HG03039 (cell line): ENCODE measurements at regions not wholly inside any gene's neighbourhood (a gene's known extent, or its start where the extent isn't known, plus 50 kb on each side); places are given as distances from the start of the nearest gene placed in this dataset.
"Not testable (repeated sequence)": the region's sequence is repeated elsewhere in the genome, so short reads cannot be mapped to it uniquely, and the experiment has no call there.

Source experiments
- ATAC-seq: cut with Tn5 transposase; IDR thresholded peaks from one replicate; pipeline ENCODE4 v1.9.1; 2021; ENCODE audit warnings: mild to moderate bottlenecking, moderate library complexity; ENCODE audit not compliant: unreplicated experiment

DNA sequence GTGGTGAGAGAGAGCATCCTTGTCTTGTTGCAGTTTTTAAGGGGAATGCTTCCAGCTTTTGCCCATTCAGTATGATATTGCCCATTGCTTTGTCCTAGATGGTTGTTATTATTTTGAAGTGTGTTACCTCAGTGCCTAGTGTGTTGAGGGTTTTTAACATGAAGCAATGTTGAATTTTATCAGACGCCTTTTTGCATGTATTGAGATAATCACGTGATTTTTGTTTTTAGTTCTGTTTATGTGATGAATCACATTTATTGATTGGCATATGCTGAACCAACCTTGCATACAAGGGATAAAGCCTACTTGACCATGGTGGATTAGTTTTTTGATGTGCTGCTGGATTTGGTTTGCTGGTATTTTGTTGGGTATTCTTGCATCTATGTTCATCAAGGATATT is 302.3 kb upstream of the G2E3 start:
- ATAC-seq, result no peak

GRCh38 chr14:30257946-30258661 is 300.9 kb upstream of the G2E3 start:
- no peak for ATAC-seq

DNA sequence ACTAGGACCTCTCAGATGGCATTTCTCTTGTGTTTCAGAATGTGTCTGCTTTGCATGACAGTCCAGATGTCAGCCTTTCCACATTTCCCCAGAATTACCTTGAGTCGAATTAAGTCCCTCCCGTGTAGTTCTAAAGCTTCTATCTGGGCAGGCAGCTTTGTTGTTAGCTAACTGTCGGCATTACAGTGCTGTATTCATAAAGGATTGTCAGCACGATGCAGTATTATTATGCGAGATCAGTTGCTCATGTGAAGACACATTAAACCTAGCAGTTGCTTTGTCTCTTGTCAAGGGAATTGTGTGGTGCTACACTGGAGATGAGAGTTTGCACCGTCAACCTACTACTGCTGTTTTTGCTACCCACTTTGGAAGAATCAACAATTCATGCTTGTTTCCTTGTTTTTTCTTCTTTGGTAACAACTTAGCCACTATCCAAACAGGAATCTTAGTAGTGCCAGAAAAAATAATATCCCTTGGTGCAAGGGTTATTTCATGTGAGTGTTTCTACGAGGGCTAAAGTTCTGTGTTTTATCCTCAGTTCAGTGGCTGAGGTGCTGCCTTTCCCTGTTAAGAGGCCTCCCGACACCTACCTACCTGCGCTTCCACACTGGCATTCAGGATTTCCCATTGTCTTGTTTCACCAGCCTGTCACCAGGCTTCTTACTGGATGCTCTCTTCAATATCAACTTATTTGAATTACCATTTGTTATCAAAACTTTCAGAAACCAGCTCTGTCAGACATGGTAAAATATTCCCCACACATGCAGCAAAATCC is 297.9 kb upstream of the G2E3 start:
- no peak for ATAC-seq

DNA sequence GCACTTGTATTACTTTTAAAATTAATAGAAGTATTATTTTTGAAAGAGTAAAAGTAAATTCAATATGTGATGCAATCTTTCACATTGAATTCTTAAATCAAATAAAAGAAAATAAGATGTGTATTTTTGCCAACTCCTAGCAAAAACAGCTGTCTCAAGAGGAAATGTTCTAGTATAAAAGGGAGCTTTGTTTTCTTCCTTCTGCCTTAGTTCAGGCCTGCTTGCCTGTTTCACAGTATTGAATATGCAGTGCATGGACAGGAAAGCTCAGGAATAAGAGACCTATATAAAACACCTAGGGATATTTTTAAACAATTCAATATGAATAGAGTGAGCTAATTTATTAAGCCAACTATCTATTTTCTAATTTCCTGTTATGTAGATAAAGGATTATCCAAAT is 294.8 kb upstream of the G2E3 start:
- ATAC-seq, result no peak

DNA sequence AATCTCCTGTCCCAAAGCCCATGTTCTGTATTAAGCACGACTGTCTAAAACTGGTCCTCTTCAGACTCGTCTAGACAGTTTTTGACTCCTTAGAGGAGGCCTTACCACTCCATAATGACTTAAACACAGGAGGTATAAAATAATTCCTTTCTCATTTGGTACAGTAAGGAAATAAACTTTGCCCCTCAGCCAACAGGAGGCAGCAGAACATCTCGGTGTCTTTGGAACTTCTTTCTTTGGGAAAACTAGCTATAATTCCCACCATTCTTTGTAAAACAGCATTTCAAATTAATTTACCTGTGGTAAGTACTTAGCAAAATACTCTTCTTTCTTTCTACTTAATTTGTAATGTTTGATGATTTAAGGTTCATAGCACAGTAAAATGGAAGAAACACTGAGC is 292.7 kb upstream of the G2E3 start:
- no peak for ATAC-seq

DNA sequence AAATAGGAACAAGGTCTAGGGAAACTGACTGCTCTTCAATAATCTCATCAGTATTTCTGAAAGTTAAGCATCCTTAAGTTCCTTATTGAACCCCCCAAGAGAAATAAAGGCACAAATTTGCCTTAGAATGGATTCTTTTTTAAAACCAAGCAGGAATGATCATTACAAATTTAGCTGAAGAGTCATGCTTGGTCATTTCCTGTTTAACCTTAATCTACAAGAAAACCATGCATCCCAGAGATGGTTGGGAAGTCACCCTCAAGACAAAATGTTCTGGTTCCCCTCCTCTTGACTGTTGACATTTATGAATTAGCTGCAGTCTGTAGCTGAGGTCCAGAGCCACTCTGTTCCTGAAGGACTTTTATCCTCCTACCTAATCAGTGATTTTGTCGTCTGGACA is 291.8 kb upstream of the G2E3 start:
- no peak for ATAC-seq

DNA sequence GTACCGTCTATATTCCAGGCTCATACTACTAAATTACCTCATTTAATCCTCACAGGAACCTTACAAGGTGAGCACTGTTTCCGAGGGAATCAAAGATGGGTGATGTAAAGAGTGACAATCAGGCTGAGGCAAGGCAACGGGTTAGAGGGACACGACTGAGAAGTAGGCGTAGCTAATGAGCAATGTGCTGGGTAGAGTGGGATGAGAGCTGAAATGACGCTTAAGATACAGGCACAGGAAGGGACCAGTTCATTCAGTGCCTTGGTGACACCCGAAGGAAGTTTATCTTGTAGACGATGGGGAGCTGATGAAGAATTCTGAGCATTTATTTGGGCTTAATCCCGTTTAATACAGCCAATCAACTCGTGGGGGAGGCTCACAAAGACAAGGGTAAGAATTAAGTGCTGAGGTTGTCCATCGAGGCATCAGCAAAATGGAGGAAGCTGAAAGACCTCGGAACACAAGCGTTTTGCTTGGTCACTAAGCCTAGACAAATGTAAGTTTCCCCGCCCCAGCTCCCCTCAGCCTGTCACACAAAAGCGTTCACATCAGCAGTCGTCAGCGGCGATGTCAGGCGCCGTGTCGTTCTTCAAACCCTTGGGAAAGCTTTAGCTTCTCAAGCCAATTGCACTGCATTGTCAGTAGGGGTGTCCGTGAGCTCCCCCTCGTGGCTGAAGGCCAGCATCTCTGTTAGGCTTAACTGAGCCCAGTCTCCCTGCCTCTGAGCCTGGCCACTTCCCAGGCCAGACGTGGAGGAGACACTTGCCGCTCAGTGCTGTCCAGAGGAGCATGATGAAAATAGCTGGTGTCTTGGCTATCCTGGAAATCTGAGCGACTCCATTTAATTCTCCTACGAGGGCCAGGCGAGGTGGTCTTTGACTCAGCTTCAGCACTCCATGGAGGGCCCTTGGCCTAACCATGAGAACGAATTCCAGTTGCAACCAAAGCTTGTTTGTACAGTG is 288.5 kb upstream of the G2E3 start:
- ATAC-seq, result peak; percentile 99

DNA sequence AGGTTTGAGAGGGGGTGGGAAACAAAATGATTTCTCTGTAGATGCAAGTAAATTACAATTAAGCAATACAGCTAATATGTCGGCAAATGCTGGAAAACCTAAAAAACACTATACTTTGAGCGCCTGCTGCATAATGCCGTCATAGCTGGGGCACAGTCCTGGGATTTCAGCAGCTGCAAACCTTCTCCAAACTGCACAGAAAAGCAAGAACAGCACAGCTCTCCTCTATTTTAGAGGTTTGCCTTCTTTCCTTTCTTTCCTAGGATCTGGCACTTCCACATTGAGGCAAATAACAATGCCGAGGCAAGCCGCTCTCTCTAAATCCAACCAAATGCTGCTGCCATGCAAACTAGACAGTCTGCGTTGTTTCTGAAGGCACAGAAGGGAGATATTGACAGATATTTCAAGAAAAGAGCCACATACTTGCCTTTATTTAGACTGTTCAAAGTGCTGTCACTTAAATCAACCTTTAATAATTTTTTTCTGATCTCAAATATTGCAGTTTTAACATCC is 287.1 kb upstream of the G2E3 start:
- ATAC-seq, result no peak

GRCh38 chr14:30272848-30273832 is 285.8 kb upstream of the G2E3 start:
- ATAC-seq, result no peak

- ATAC-seq, result no peak
These were observed 283.4 kb upstream of the G2E3 start for GRCh38 chr14:30275604-30276003.

- no peak for ATAC-seq
These were observed 281.7 kb upstream of the G2E3 start for GRCh38 chr14:30277268-30277667.

DNA sequence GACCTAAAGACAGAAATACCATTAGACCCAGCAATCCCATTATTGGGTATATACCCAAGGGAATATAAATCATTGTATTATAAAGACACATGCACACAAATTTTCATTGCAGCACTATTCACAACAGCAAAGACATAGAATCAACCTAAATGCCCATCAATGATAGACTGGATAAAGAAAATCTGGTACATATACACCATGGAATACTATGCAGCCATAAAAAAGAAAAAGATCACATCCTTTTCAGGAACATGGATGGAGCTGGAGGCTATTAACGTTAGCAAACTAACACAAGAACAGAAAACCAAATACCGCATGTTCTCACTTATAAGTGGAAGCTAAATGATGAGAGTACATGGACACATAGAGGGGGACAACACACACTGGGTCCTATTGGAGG is 280.1 kb upstream of the G2E3 start:
- ATAC-seq, result not testable (repeated sequence)

- ATAC-seq, result no peak
These were observed 275.0 kb upstream of the G2E3 start for GRCh38 chr14:30283822-30284446.

DNA sequence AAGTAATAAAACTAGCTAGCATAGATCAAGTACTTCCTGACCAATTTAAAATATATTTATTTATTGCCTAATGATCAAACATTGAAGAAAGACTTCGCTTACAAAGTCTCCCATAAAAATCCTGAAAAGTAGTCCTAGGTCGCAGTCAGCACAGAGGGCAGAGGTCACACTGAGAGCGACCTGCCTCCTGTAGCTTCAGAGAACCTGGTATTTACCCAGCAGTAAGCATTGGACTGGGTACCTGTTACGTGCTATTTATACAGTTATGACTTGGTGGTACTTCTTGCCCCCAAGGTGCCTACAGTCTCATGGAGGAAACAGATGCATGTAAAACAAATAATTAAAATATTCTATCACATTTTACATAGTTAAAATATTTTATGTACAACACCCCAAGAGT is 274.1 kb upstream of the G2E3 start:
- no peak for ATAC-seq

- ATAC-seq, result no peak
These were observed 271.1 kb upstream of the G2E3 start for GRCh38 chr14:30287579-30288445.

- no peak for ATAC-seq
These were observed 269.0 kb upstream of the G2E3 start for GRCh38 chr14:30290001-30290400.

- ATAC-seq, result no peak
These were observed 267.7 kb upstream of the G2E3 start for GRCh38 chr14:30291216-30291615.

- no peak for ATAC-seq
These were observed 266.4 kb upstream of the G2E3 start for GRCh38 chr14:30292541-30292940.

- no peak for ATAC-seq
These were observed 263.0 kb upstream of the G2E3 start for GRCh38 chr14:30295980-30296379.
